Stimulated activated CD4-positive, alpha-beta T cell treated with anti-CD3 and anti-CD28 coated beads, TNF-alpha, amount 100 ng/mL, for 24 hours (primary cell): ENCODE measurements at regions not wholly inside any gene's neighbourhood (a gene's known extent, or its start where the extent isn't known, plus 50 kb on each side); places are given as distances from the start of the nearest gene placed in this dataset.

Experiments used
- DNase-seq, 3 experiments: peaks; one replicate each; pipeline ENCODE4 v3.0.0-alpha.2; 2020; ENCODE audit warnings: low read depth in 3 of 3

DNA sequence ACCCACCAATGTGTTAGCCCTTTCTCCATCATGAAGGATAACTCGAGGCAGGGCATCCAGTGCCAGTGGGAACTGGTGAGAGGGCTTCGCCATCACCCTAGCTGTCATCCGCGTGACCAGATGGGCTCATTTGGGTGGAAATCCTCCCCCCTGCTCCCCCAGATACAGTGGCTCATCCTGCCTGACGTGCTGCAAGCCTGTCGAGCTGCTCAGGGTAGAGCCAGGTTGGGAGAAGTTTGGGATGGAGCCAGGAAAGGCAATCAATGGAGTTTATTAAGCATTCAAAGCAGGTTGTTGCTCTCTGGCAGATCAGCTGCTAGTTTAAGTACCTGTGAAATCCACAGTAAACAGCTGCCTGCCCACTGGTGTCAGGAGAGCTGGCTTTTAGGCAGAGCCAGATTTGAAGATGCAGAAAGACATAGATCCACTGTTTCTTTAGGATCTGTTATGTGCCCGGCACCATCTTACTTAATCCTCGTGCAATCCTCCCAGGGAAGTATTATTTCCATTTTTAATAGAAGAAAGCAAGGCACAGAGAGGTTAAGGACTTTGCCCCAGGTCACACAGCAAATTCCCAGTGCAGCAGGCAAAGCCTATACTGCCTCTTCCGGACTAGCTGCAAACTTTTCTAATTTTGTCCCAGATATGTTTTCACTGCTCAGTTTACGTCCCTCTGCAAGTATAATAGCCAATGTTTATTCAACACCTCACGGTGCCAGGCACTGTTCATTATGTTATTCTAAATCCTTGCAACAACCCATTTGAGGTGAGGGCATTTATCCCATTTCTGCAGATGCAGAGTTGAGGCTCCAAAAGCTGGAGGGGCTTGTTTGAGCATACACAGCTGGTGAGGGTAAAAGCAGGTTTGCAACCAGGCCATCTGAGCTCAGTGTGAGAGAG is 54.1 kb upstream of the KCNG1 start:
- no peak for DNase-seq

DNA sequence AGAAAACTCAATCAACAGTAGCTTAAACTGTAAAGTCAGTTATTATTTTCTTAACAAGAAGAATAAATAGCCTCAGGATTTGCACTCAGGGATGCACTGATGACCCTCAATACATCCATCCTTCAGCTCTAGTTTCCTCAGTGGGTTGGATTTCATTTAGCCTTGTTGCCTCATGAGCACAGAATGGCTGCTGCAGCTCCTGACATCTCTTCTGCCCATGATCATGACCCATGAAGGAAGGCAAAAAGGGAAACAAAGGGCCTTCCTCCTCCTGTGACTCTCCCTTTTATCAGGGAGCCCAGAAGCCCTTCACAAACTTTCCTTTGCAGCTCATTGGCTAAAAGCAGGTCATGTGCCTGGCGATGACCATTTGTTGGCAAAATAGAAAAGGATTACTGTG is 51.2 kb upstream of the KCNG1 start:
- no peak for DNase-seq
